ENCODE measurements at regions not wholly inside any gene's neighbourhood (a gene's known extent, or its start where the extent isn't known, plus 50 kb on each side); places are given as distances from the start of the nearest gene placed in this dataset.

- no peak for TF ChIP-seq CTCF (IDR thresholded peaks at IDR 0.05; ENCODE audit: low read depth, low read length, missing input control)
- TF ChIP-seq HNF4A (conservative IDR thresholded peaks at IDR 0.05) = no peak
- no peak for TF ChIP-seq REST (IDR thresholded peaks at IDR 0.05)
- TF ChIP-seq YY1 (IDR thresholded peaks at IDR 0.05) = no peak
- TF ChIP-seq MAX (IDR thresholded peaks at IDR 0.05) = no peak
- no peak for TF ChIP-seq ZBTB33 (IDR thresholded peaks at IDR 0.05)
- no peak for TF ChIP-seq RAD21 (IDR thresholded peaks at IDR 0.05)
- TF ChIP-seq TAF1 (conservative IDR thresholded peaks at IDR 0.05) = no peak
- no peak for TF ChIP-seq ATF3 (IDR thresholded peaks at IDR 0.05)
- TF ChIP-seq GABPA (IDR thresholded peaks at IDR 0.05 in 1 of 2, conservative IDR thresholded peaks at IDR 0.05 in 1 of 2) = no peak
- no peak for TF ChIP-seq RXRA (IDR thresholded peaks at IDR 0.05)
- no peak for TF ChIP-seq SP1 (IDR thresholded peaks at IDR 0.05)
- no peak for TF ChIP-seq FOXA1 (IDR thresholded peaks at IDR 0.05)
- no peak for TF ChIP-seq HNF4G (IDR thresholded peaks at IDR 0.05)
Measured at GRCh38 chr9:106613250-106613737, 249.7 kb upstream of the ZNF462 start.

Data from liver (tissue), 3 donors.